Cardiac fibroblast (primary cell): ENCODE measurements at regions not wholly inside any gene's neighbourhood (a gene's known extent, or its start where the extent isn't known, plus 50 kb on each side); places are given as distances from the start of the nearest gene placed in this dataset.

Experiments
- DNase-seq, 2 donors: peaks; one replicate each; pipeline versions ENCODE4 v3.0.0 to v3.0.0-alpha.2; 2010; ENCODE audit warnings: low read depth in 2 of 2
- H3K4me3 ChIP-seq, 2 donors: replicated peaks in 1 of 2; 1 replicate in 1 of 2; 2 replicates in 1 of 2; pipeline ENCODE4 v1.5.1; 2011; ENCODE audit warnings: low read depth in 2 of 2, low read length in 2 of 2, mild to moderate bottlenecking in 2 of 2, moderate library complexity in 1 of 2
- CTCF ChIP-seq: IDR thresholded peaks from one replicate; pipeline ENCODE4 v1.5.1; 2011; ENCODE audit warnings: low read depth, mild to moderate bottlenecking, low read length, inconsistent platforms

GRCh38 chr2:153213022-153213421 lies 265.5 kb downstream of the RPRM start:
- DNase-seq = no peak
- no peak for TF ChIP-seq CTCF
- no peak overlapping the region for H3K4me3 ChIP-seq

- no peak for TF ChIP-seq CTCF
- no peak for DNase-seq
- H3K4me3 ChIP-seq = no peak overlapping the region
Observed at GRCh38 chr2:153197402-153198386, 280.9 kb downstream of the RPRM start.

- H3K4me3 ChIP-seq = no peak overlapping the region
- no peak for DNase-seq
- TF ChIP-seq CTCF = no peak
Observed at GRCh38 chr2:153196378-153197058, 282.0 kb downstream of the RPRM start.

- TF ChIP-seq CTCF = no peak
- DNase-seq = no peak
- no peak overlapping the region for H3K4me3 ChIP-seq
Observed at GRCh38 chr2:153195342-153195741, 283.2 kb downstream of the RPRM start.

GRCh38 chr2:153189091-153189888 lies 289.3 kb downstream of the RPRM start:
- TF ChIP-seq CTCF = no peak
- no peak for DNase-seq
- no peak overlapping the region for H3K4me3 ChIP-seq

GRCh38 chr2:153179808-153180207 lies 298.8 kb downstream of the RPRM start:
- H3K4me3 ChIP-seq = no peak overlapping the region
- no peak for TF ChIP-seq CTCF

More at GRCh38 chr2:153179808-153180207, 298.8 kb downstream of the RPRM start:
- DNase-seq = no peak
